ENCODE measurements at regions not wholly inside any gene's neighbourhood (a gene's known extent, or its start where the extent isn't known, plus 50 kb on each side); places are given as distances from the start of the nearest gene placed in this dataset.
A peak's percentile ranks its signal among the peaks of the same experiment; 100 is the strongest.

GRCh38 chr21:23401278-23401677, 2206.0 kb downstream of the MRPL39 start:
- DNase-seq (peak in 1 of 4 donors; percentile 2), ATAC-seq (no peak)
- TF ChIP-seq, protein P1, sequence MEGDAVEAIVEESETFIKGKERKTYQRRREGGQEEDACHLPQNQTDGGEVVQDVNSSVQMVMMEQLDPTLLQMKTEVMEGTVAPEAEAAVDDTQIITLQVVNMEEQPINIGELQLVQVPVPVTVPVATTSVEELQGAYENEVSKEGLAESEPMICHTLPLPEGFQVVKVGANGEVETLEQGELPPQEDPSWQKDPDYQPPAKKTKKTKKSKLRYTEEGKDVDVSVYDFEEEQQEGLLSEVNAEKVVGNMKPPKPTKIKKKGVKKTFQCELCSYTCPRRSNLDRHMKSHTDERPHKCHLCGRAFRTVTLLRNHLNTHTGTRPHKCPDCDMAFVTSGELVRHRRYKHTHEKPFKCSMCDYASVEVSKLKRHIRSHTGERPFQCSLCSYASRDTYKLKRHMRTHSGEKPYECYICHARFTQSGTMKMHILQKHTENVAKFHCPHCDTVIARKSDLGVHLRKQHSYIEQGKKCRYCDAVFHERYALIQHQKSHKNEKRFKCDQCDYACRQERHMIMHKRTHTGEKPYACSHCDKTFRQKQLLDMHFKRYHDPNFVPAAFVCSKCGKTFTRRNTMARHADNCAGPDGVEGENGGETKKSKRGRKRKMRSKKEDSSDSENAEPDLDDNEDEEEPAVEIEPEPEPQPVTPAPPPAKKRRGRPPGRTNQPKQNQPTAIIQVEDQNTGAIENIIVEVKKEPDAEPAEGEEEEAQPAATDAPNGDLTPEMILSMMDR (IDR thresholded peaks at IDR 0.05), result no peak
- no peaks in the 10 kb centered on the region for H3K4me1 ChIP-seq
- no peak overlapping the region for H3K4me3 ChIP-seq
- no peaks in the 10 kb centered on the region for H3K27me3 ChIP-seq
- H3K36me3 ChIP-seq, result no peaks in the 10 kb centered on the region
- H3K9me3 ChIP-seq, result no peaks in the 10 kb centered on the region
- no peak overlapping the region for H3K27ac ChIP-seq
- intact Hi-C loops (cut with DNase I), result no loop called here

- H3K36me3 ChIP-seq, result no peaks in the 10 kb centered on the region
- intact Hi-C loops (cut with DNase I), result no loop called here
- H3K4me1 ChIP-seq, result no peaks in the 10 kb centered on the region
- H3K4me3 ChIP-seq, result no peak overlapping the region
- no peak overlapping the region for H3K27ac ChIP-seq
- ATAC-seq (no peak), DNase-seq (no peak)
- TF ChIP-seq, protein P1 (IDR thresholded peaks at IDR 0.05), result no peak
- no peaks in the 10 kb centered on the region for H3K9me3 ChIP-seq
- H3K27me3 ChIP-seq, result no peaks in the 10 kb centered on the region
Observed at GRCh38 chr21:23398726-23399125, 2208.6 kb downstream of the MRPL39 start.

GRCh38 chr21:23394458-23394857, 2212.8 kb downstream of the MRPL39 start:
- H3K4me3 ChIP-seq, result no peak overlapping the region
- H3K9me3 ChIP-seq, result no peaks in the 10 kb centered on the region
- H3K27ac ChIP-seq, result no peak overlapping the region
- H3K4me1 ChIP-seq, result no peaks in the 10 kb centered on the region
- DNase-seq (no peak), ATAC-seq (no peak)
- TF ChIP-seq, protein P1 (IDR thresholded peaks at IDR 0.05), result no peak
- intact Hi-C loops (cut with DNase I), result no loop called here
- H3K27me3 ChIP-seq, result no peaks in the 10 kb centered on the region
- no peaks in the 10 kb centered on the region for H3K36me3 ChIP-seq

GRCh38 chr21:23384679-23385078, 2222.6 kb downstream of the MRPL39 start:
- H3K4me3 ChIP-seq, result no peak overlapping the region
- peaks cover 0 to 2% of the 10 kb centered on the region in 2 donors for H3K9me3 ChIP-seq
- DNase-seq (no peak), ATAC-seq (no peak)
- H3K36me3 ChIP-seq, result no peaks in the 10 kb centered on the region
- intact Hi-C loops (cut with DNase I), result no loop called here
- TF ChIP-seq, protein P1 (IDR thresholded peaks at IDR 0.05), result no peak
- no peaks in the 10 kb centered on the region for H3K27me3 ChIP-seq
- H3K4me1 ChIP-seq, result no peaks in the 10 kb centered on the region
- H3K27ac ChIP-seq, result no peak overlapping the region

DNA sequence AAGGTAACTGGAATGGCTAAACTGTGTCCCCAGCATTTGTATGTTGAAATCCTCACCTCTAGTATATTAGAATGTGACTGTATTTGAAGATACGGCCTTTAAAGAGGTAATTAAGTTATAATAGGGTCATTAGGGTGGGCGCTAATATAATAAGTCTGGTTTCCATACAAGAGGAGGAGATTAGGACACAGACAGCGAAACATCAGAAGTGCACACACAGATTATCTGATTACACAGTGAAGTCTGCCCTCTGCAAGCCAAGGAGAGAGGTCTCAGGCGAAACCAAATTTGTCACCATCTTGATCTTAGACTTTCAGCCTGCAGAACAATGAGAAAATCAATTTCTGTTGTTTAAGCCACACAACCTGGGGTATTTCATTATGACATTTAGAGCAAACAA, 2233.1 kb downstream of the MRPL39 start:
- H3K36me3 ChIP-seq, result no peaks in the 10 kb centered on the region
- intact Hi-C loops (cut with DNase I), result no loop called here
- no peak overlapping the region for H3K27ac ChIP-seq
- H3K4me1 ChIP-seq, result no peaks in the 10 kb centered on the region
- no peak for ATAC-seq
- TF ChIP-seq, protein P1 (IDR thresholded peaks at IDR 0.05), result no peak
- no peak overlapping the region for H3K4me3 ChIP-seq
- no peaks in the 10 kb centered on the region for H3K27me3 ChIP-seq
- peaks cover 0 to 5% of the 10 kb centered on the region in 2 donors for H3K9me3 ChIP-seq
- no peak for DNase-seq
